ENCODE measurements at regions not wholly inside any gene's neighbourhood (a gene's known extent, or its start where the extent isn't known, plus 50 kb on each side); places are given as distances from the start of the nearest gene placed in this dataset.

DNA sequence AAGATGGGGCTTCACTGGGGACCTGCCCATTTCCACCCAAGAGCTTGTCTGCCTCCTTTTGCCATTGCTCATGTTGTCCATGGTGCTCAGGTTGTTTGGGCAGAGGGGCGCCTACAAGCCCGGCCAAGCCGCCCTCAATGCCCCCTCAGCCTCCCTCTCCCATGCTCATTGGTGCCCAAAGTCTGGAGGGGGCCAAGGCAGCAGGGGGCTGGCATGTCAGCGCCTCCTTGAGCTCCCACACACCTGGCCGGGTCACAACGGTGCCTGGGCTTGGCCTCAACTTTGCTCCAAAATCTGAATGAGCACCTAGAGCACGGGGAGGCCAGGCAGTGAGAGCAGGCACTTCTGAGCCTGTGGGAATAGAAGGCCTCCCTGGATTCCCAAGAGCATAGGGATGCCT is 1598.8 kb downstream of the PCDH7 start:
- Histone ChIP-seq H3K36me3 (ENCODE audit: control insufficient read depth in 1 of 2, insufficient read depth in 2 of 2, low read length in 2 of 2) (no peaks in the 10 kb centered on the region), H3K4me3 (ENCODE audit: low read depth in 1 of 2, low read length in 2 of 2) (no peak overlapping the region), H3K27me3 (ENCODE audit: low read depth, low read length) (no peaks in the 10 kb centered on the region), H3K4me1 (ENCODE audit: control insufficient read depth in 1 of 2, insufficient read depth in 2 of 2, low read length in 2 of 2) (no peaks in the 10 kb centered on the region), H3K27ac (ENCODE audit: low read length) (no peak overlapping the region), H3K9me3 (ENCODE audit: control insufficient read depth in 1 of 2, low read length in 2 of 2) (no peaks in the 10 kb centered on the region)

- peaks cover 0 to 2% of the 10 kb centered on the region in 2 donors for H3K9me3 ChIP-seq (ENCODE audit: control insufficient read depth in 1 of 2, low read length in 2 of 2)
- no peak overlapping the region for H3K4me3 ChIP-seq (ENCODE audit: low read depth in 1 of 2, low read length in 2 of 2)
- no peaks in the 10 kb centered on the region for H3K4me1 ChIP-seq (ENCODE audit: control insufficient read depth in 1 of 2, insufficient read depth in 2 of 2, low read length in 2 of 2)
- no peaks in the 10 kb centered on the region for H3K36me3 ChIP-seq (ENCODE audit: control insufficient read depth in 1 of 2, insufficient read depth in 2 of 2, low read length in 2 of 2)
- H3K27me3 ChIP-seq (ENCODE audit: low read depth, low read length) = no peaks in the 10 kb centered on the region
- no peak overlapping the region for H3K27ac ChIP-seq (ENCODE audit: low read length)
Measured at GRCh38 chr4:32321421-32321820, 1601.3 kb downstream of the PCDH7 start.

DNA sequence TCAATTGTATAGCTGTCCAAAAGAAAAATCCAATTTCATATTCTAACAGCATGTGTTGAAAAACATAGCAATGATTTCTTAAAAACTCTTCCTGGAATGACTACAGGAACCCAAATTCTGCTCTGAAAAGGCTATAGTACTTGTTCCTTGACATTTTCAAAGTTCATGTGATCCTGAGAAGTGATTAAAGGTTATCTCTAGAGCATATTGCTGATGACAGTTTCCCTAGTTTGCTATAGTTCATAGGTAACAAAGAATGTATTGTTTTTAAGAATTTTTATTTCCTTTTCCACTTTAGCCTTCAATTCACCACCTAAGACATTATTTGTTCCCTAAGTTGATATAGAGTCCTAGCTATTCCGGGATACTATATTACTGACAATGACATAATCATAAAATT is 1614.6 kb downstream of the PCDH7 start:
- Histone ChIP-seq H3K27me3 (ENCODE audit: low read depth, low read length) (no peaks in the 10 kb centered on the region), H3K27ac (ENCODE audit: low read length) (no peak overlapping the region), H3K36me3 (ENCODE audit: control insufficient read depth in 1 of 2, insufficient read depth in 2 of 2, low read length in 2 of 2) (no peaks in the 10 kb centered on the region), H3K4me3 (ENCODE audit: low read depth in 1 of 2, low read length in 2 of 2) (no peak overlapping the region), H3K4me1 (ENCODE audit: control insufficient read depth in 1 of 2, insufficient read depth in 2 of 2, low read length in 2 of 2) (no peaks in the 10 kb centered on the region), H3K9me3 (ENCODE audit: control insufficient read depth in 1 of 2, low read length in 2 of 2) (no peaks in the 10 kb centered on the region)

- no peaks in the 10 kb centered on the region for H3K9me3 ChIP-seq (ENCODE audit: control insufficient read depth in 1 of 2, low read length in 2 of 2)
- no peak overlapping the region for H3K4me3 ChIP-seq (ENCODE audit: low read depth in 1 of 2, low read length in 2 of 2)
- no peak overlapping the region for H3K27ac ChIP-seq (ENCODE audit: low read length)
- no peaks in the 10 kb centered on the region for H3K36me3 ChIP-seq (ENCODE audit: control insufficient read depth in 1 of 2, insufficient read depth in 2 of 2, low read length in 2 of 2)
- H3K27me3 ChIP-seq (ENCODE audit: low read depth, low read length) = no peaks in the 10 kb centered on the region
- no peaks in the 10 kb centered on the region for H3K4me1 ChIP-seq (ENCODE audit: control insufficient read depth in 1 of 2, insufficient read depth in 2 of 2, low read length in 2 of 2)
Measured at GRCh38 chr4:32337403-32337802, 1617.2 kb downstream of the PCDH7 start.

DNA sequence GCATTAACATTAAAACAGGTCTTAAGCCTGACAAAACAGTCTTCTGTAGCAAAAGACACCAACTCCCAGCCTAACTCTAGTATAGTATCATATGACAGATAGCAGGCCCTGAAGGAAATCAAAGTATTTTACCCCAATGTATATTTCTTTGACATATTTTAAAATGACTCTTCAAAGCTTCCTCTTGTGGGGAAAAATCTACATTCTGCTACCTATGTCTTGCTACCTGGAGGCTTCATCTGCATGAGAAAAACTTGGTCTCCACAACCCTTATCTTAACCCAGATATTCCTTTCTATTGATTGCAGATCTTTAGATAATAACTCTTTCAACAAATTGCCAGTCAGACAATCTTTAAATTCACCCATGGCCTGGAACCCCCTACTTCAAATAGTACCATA is 1620.4 kb downstream of the PCDH7 start:
- Histone ChIP-seq H3K27ac (ENCODE audit: low read length) (no peak overlapping the region), H3K4me3 (ENCODE audit: low read depth in 1 of 2, low read length in 2 of 2) (no peak overlapping the region), H3K9me3 (ENCODE audit: control insufficient read depth in 1 of 2, low read length in 2 of 2) (no peaks in the 10 kb centered on the region), H3K27me3 (ENCODE audit: low read depth, low read length) (no peaks in the 10 kb centered on the region), H3K4me1 (ENCODE audit: control insufficient read depth in 1 of 2, insufficient read depth in 2 of 2, low read length in 2 of 2) (no peaks in the 10 kb centered on the region), H3K36me3 (ENCODE audit: control insufficient read depth in 1 of 2, insufficient read depth in 2 of 2, low read length in 2 of 2) (no peaks in the 10 kb centered on the region)

GRCh38 chr4:32341342-32341741 is 1621.2 kb downstream of the PCDH7 start:
- no peak overlapping the region for H3K27ac ChIP-seq (ENCODE audit: low read length)
- H3K27me3 ChIP-seq (ENCODE audit: low read depth, low read length) = no peaks in the 10 kb centered on the region

GRCh38 chr4:32342054-32342453 is 1621.9 kb downstream of the PCDH7 start:
- H3K27me3 ChIP-seq (ENCODE audit: low read depth, low read length) = no peaks in the 10 kb centered on the region
- no peaks in the 10 kb centered on the region for H3K9me3 ChIP-seq (ENCODE audit: control insufficient read depth in 1 of 2, low read length in 2 of 2)
- no peaks in the 10 kb centered on the region for H3K36me3 ChIP-seq (ENCODE audit: control insufficient read depth in 1 of 2, insufficient read depth in 2 of 2, low read length in 2 of 2)
- no peaks in the 10 kb centered on the region for H3K4me1 ChIP-seq (ENCODE audit: control insufficient read depth in 1 of 2, insufficient read depth in 2 of 2, low read length in 2 of 2)
- no peak overlapping the region for H3K27ac ChIP-seq (ENCODE audit: low read length)
- no peak overlapping the region for H3K4me3 ChIP-seq (ENCODE audit: low read depth in 1 of 2, low read length in 2 of 2)

More at GRCh38 chr4:32341342-32341741, 1621.2 kb downstream of the PCDH7 start:
- H3K4me3 ChIP-seq (ENCODE audit: low read depth in 1 of 2, low read length in 2 of 2) = no peak overlapping the region
- no peaks in the 10 kb centered on the region for H3K9me3 ChIP-seq (ENCODE audit: control insufficient read depth in 1 of 2, low read length in 2 of 2)
- H3K4me1 ChIP-seq (ENCODE audit: control insufficient read depth in 1 of 2, insufficient read depth in 2 of 2, low read length in 2 of 2) = no peaks in the 10 kb centered on the region
- H3K36me3 ChIP-seq (ENCODE audit: control insufficient read depth in 1 of 2, insufficient read depth in 2 of 2, low read length in 2 of 2) = no peaks in the 10 kb centered on the region

DNA sequence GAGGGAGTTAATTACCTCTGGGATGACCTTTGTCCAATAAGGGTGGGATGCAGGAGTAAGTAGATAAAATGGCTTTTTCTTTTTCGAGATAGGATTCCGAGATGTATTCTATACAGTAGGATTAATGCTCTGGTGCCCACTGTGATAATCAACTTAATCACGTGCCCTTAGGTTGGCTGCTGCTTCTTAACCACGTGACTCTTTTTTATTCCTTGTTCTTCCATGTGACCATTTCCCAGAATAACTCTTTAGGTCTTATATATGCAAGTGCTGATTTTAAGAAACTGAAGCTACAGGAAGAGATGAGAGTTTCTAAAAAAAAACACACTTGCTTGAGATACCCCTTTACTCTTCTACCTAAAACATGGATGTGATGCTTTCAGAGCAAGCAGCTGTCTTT is 1628.9 kb downstream of the PCDH7 start:
- H3K4me3 ChIP-seq (ENCODE audit: low read depth in 1 of 2, low read length in 2 of 2) = no peak overlapping the region
- no peaks in the 10 kb centered on the region for H3K4me1 ChIP-seq (ENCODE audit: control insufficient read depth in 1 of 2, insufficient read depth in 2 of 2, low read length in 2 of 2)
- no peak overlapping the region for H3K27ac ChIP-seq (ENCODE audit: low read length)
- no peaks in the 10 kb centered on the region for H3K36me3 ChIP-seq (ENCODE audit: control insufficient read depth in 1 of 2, insufficient read depth in 2 of 2, low read length in 2 of 2)
- H3K27me3 ChIP-seq (ENCODE audit: low read depth, low read length) = no peaks in the 10 kb centered on the region
- no peaks in the 10 kb centered on the region for H3K9me3 ChIP-seq (ENCODE audit: control insufficient read depth in 1 of 2, low read length in 2 of 2)

DNA sequence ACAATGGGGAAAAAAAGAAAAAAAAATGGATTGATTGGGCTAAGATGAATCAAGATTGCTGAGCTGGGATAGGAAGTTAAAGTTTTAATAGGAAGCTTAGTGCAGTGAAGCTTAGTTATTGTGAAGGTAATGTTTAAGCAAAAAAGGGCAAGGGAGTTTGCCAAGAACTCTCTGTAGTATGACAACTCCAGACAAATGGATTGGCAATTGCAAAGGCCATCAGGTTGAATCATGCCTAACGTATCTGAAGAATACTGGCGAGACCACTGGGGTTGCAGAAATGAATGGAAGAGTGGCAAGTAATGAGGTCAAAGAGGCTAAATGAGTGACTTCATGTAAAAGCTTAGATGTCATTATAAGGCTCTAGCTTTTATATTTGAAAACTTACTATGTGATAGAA is 1654.0 kb downstream of the PCDH7 start:
- Histone ChIP-seq H3K27ac (ENCODE audit: low read length) (no peak overlapping the region), H3K27me3 (ENCODE audit: low read depth, low read length) (no peaks in the 10 kb centered on the region), H3K9me3 (ENCODE audit: control insufficient read depth in 1 of 2, low read length in 2 of 2) (no peaks in the 10 kb centered on the region), H3K36me3 (ENCODE audit: control insufficient read depth in 1 of 2, insufficient read depth in 2 of 2, low read length in 2 of 2) (no peaks in the 10 kb centered on the region), H3K4me1 (ENCODE audit: control insufficient read depth in 1 of 2, insufficient read depth in 2 of 2, low read length in 2 of 2) (no peaks in the 10 kb centered on the region), H3K4me3 (ENCODE audit: low read depth in 1 of 2, low read length in 2 of 2) (no peak overlapping the region)

DNA sequence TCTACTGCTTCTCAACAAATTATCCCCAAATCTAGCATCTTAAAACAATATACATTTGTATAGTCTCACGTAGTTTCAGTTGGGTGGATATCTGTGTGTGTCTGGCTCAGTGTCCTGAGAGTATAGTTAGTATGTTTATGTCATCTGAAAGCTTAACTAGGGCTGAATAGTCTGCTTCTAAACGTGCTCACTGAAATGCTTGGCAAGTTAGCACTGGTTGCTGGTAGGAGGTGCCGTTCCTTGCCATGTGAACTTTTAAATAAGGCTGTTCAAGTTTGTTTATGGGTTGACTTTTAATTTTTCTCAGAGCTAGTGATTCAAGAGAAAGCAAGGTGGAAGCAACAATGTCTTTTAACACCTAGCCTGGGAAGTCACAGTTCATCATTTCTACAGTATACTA is 1673.6 kb downstream of the PCDH7 start:
- H3K4me1 ChIP-seq (ENCODE audit: control insufficient read depth in 1 of 2, insufficient read depth in 2 of 2, low read length in 2 of 2) = no peaks in the 10 kb centered on the region
- no peak overlapping the region for H3K27ac ChIP-seq (ENCODE audit: low read length)
- no peaks in the 10 kb centered on the region for H3K9me3 ChIP-seq (ENCODE audit: control insufficient read depth in 1 of 2, low read length in 2 of 2)
- H3K27me3 ChIP-seq (ENCODE audit: low read depth, low read length) = no peaks in the 10 kb centered on the region
- H3K36me3 ChIP-seq (ENCODE audit: control insufficient read depth in 1 of 2, insufficient read depth in 2 of 2, low read length in 2 of 2) = no peaks in the 10 kb centered on the region
- no peak overlapping the region for H3K4me3 ChIP-seq (ENCODE audit: low read depth in 1 of 2, low read length in 2 of 2)

- Histone ChIP-seq H3K27me3 (ENCODE audit: low read depth, low read length) (no peaks in the 10 kb centered on the region), H3K9me3 (ENCODE audit: control insufficient read depth in 1 of 2, low read length in 2 of 2) (no peaks in the 10 kb centered on the region), H3K4me3 (ENCODE audit: low read depth in 1 of 2, low read length in 2 of 2) (no peak overlapping the region), H3K27ac (ENCODE audit: low read length) (no peak overlapping the region), H3K4me1 (ENCODE audit: control insufficient read depth in 1 of 2, insufficient read depth in 2 of 2, low read length in 2 of 2) (no peaks in the 10 kb centered on the region), H3K36me3 (ENCODE audit: control insufficient read depth in 1 of 2, insufficient read depth in 2 of 2, low read length in 2 of 2) (no peaks in the 10 kb centered on the region)
Measured at GRCh38 chr4:32394255-32394654, 1674.1 kb downstream of the PCDH7 start.

GRCh38 chr4:32396507-32397070 is 1676.4 kb downstream of the PCDH7 start:
- Histone ChIP-seq H3K9me3 (ENCODE audit: control insufficient read depth in 1 of 2, low read length in 2 of 2) (no peaks in the 10 kb centered on the region), H3K36me3 (ENCODE audit: control insufficient read depth in 1 of 2, insufficient read depth in 2 of 2, low read length in 2 of 2) (no peaks in the 10 kb centered on the region), H3K4me3 (ENCODE audit: low read depth in 1 of 2, low read length in 2 of 2) (no peak overlapping the region), H3K4me1 (ENCODE audit: control insufficient read depth in 1 of 2, insufficient read depth in 2 of 2, low read length in 2 of 2) (no peaks in the 10 kb centered on the region), H3K27ac (ENCODE audit: low read length) (no peak overlapping the region), H3K27me3 (ENCODE audit: low read depth, low read length) (no peaks in the 10 kb centered on the region)
